AG09309 (cell line): ENCODE measurements at regions not wholly inside any gene's neighbourhood (a gene's known extent, or its start where the extent isn't known, plus 50 kb on each side); places are given as distances from the start of the nearest gene placed in this dataset.

ENCODE experiments used
- DNase-seq: peaks from one replicate; pipeline ENCODE4 v3.0.0-alpha.2; 2010; ENCODE audit warnings: low read depth
- H3K4me3 ChIP-seq: 2 replicates; pipeline ENCODE4 v1.5.1; 2011; ENCODE audit warnings: mild to moderate bottlenecking, low read depth, low read length, moderate library complexity; ENCODE audit not compliant: control insufficient read depth
- TF ChIP-seq, protein P1 (sequence below): IDR thresholded peaks from 2 replicates; pipeline ENCODE4 v1.5.1; 2011; ENCODE audit warnings: mild to moderate bottlenecking, low read depth, low read length, inconsistent platforms; ENCODE audit not compliant: insufficient read depth, control insufficient read depth; ENCODE audit errors: missing control alignments

DNA sequence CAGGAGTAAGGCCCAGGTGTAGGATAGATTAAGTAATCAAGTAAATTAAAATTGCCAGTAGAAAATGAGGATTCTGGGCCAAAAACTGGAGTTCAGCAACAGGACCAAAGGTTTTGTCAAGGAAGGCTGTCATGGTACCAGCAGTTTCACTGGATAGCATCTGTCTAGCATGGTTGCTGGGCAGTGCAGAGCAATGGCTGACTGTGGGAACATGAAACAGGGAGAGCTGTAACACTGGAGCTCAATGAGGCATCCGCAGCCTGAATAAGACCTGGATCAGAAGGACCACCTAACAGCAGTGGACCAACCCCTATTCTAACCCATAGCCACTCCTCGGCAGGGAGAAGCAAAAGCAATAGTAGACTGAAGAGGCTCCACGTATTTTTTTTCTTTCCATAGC is 132.4 kb downstream of the ATOH1 start:
- TF ChIP-seq, protein P1, sequence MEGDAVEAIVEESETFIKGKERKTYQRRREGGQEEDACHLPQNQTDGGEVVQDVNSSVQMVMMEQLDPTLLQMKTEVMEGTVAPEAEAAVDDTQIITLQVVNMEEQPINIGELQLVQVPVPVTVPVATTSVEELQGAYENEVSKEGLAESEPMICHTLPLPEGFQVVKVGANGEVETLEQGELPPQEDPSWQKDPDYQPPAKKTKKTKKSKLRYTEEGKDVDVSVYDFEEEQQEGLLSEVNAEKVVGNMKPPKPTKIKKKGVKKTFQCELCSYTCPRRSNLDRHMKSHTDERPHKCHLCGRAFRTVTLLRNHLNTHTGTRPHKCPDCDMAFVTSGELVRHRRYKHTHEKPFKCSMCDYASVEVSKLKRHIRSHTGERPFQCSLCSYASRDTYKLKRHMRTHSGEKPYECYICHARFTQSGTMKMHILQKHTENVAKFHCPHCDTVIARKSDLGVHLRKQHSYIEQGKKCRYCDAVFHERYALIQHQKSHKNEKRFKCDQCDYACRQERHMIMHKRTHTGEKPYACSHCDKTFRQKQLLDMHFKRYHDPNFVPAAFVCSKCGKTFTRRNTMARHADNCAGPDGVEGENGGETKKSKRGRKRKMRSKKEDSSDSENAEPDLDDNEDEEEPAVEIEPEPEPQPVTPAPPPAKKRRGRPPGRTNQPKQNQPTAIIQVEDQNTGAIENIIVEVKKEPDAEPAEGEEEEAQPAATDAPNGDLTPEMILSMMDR, result no peak
- DNase-seq, result no peak
- no peak overlapping the region for H3K4me3 ChIP-seq

DNA sequence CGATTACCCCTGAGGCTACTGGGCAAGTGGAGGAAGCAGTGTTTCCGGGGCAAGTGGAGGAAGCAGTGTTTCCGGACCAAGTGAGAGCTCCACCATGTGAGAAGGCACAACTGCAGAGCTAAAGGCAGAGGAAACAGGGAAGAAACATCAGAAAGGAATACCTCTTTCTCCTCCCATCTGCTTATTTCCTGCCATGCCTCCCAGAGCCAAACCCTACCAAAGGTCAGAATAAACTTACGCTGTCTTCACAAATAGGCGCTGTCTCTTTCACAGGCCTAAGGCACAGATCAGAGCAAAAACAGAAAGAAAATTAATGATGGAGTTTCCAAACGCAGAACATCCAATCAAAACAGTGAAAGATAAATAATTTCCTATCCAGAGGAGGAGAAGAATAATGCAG is 153.0 kb downstream of the ATOH1 start:
- TF ChIP-seq, protein P1, result no peak
- no peak overlapping the region for H3K4me3 ChIP-seq
- no peak for DNase-seq

DNA sequence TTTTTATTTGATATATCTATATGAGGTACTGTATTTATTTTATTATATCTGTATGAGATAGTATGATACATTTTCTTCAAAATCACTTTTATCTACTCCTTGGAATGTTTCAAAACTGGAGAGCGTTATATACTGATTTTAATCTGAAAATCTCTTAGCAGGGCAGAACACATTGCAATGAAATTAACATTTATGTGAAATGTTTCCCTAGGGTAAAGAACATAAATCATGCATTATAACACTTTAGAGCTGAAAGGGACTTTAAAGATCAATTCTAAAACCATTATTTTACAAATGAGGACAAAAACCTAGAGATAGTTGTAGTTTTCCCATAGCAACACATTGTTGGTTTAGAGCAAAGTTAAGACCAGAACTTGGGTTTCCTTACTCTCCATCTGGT is 153.7 kb downstream of the ATOH1 start:
- no peak overlapping the region for H3K4me3 ChIP-seq
- no peak for DNase-seq
- TF ChIP-seq, protein P1, result no peak

DNA sequence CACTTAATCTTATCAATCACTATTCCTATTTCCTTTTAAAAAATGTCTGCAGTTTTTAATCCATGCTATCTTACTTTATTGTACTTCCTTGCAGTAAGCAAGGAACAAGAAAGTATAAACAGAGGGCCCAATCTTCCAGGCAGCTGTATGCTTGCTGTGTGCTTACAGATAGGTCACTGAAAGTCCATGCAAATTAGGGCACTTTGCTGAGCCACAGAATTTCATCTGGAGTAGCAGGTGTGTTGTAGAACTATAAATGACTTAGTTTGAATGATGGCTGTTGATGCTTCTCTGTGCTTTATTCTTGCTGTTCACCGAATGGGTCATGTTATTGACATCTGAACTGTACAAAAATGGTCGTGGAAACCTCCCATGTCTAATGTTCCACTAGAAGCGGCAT is 154.6 kb downstream of the ATOH1 start:
- DNase-seq, result no peak
- no peak overlapping the region for H3K4me3 ChIP-seq
- TF ChIP-seq, protein P1, result no peak

DNA sequence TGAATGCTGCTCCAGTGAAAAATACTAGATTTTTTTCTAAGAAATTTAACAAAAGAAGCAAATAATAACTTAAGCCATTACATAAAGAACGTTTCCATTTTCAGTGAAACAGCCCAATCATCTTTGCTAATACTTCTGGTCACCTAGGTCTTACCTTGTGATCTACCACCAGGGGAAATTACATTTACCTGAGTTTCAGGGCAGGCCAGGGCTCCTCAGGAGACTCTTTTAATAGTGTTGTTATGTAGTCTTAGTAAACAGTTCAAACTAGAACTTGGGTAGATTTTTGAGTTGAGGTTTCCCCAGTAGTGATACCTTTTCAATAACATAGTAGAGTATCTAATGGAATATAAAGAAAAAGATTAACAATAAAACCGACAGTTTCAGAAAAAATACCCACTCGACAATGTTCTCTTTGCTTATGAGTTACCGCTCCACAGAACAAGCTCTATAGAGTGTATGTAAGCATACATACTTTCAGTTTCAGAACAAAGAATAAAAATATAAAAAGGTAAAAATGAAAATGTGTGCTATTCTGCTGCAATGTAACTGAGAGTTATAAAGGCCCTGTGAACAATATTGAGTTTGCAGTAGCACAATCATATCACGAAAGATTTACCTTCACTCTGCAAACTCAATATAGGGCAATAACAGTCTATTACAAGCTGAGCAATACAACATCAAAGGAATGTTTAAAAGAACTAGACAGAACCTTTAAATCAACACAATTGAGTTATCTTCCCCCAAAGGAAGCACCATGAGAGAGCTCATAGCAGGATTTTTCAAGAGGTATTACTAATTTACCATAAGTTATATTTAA is 165.8 kb downstream of the ATOH1 start:
- no peak overlapping the region for H3K4me3 ChIP-seq
- TF ChIP-seq, protein P1, result no peak
- DNase-seq, result no peak

DNA sequence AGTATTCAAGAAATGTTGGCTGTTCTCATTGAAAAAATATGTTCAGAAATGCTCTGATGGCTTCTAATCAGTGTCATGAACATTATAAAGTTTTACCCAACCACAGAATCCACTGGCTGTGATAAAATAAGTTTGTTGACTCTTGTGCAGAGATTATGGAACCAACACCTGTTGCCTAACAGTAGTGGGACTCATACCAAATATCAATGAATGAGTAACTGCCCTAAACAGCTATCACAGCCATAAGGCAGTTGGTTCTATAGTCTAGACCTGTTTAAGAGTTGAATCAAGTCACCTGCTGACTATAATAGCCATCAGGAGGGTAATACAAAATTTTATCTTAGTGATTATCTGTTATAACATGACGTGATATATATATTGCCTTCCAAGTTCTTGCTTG is 168.3 kb downstream of the ATOH1 start:
- DNase-seq, result no peak
- no peak overlapping the region for H3K4me3 ChIP-seq
- TF ChIP-seq, protein P1, result no peak

DNA sequence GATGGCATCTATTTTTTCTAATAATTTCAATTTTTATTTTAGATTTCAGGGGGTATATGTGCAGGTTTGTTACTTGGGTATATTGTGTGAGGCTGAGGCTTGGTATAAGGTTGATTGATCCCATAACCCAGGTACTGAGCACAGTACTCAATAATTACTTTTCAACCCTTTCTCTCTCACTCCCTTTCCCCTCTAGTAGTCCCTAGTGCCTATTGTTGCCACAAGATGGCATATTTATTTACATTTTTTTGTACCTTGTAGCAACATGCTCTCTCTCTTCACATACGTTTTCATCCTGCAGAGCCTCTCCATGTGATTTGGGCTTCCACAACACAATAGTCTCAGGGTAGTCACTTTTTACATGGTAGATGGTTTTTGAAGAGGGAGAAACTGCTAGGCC is 172.0 kb downstream of the ATOH1 start:
- TF ChIP-seq, protein P1, result no peak
- H3K4me3 ChIP-seq, result no peak overlapping the region
- DNase-seq, result no peak
